Fibroblast of pulmonary artery (primary cell): ENCODE measurements at regions not wholly inside any gene's neighbourhood (a gene's known extent, or its start where the extent isn't known, plus 50 kb on each side); places are given as distances from the start of the nearest gene placed in this dataset.
"Not testable (repeated sequence)": the region's sequence is repeated elsewhere in the genome, so short reads cannot be mapped to it uniquely, and the experiment has no call there.

Experiments
- DNase-seq: peaks from one replicate; pipeline ENCODE4 v3.0.0-alpha.2; 2010; ENCODE audit warnings: low read depth
- H3K4me3 ChIP-seq: replicated peaks from 2 replicates; pipeline ENCODE4 v1.5.1; 2011; ENCODE audit warnings: low read depth, mild to moderate bottlenecking, control low read depth, low read length, moderate library complexity
- CTCF ChIP-seq: IDR thresholded peaks from 2 replicates; pipeline ENCODE4 v1.5.1; 2011; ENCODE audit warnings: mild to moderate bottlenecking, control low read depth, low read length, inconsistent platforms; ENCODE audit errors: missing control alignments

DNA sequence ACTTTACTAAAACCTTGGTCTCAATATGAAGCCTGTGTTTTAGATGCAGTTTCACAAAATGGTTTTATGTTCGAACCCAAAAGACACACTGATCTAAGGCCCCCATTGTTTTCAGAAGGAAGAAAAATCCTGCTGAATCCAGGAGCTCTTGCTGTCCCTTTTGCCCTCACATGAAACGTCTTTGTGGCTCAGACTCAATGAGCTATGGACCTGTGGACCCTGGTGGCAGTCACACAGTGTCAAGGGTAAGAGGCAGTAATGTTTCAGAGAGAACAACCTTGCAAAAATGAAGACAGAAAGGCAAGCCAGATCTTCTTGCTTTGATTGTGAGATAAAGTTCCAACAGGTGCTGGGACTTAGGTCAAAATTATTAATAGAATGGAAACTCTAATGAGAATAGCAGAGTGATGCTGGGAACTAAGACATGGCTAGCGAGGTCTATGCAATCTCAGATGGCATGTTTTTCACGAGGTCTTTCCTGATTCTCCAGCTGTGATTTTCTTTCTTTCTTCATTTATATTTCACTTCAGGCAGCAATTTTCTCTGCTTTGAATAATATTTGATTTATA, 164.9 kb upstream of the SLC38A2 start:
- no peak overlapping the region for H3K4me3 ChIP-seq
- TF ChIP-seq CTCF, result no peak
- no peak for DNase-seq

- not testable (repeated sequence) for H3K4me3 ChIP-seq
- DNase-seq, result peak; percentile 68
Measured at GRCh38 chr12:46536316-46536715, 163.7 kb upstream of the SLC38A2 start.

DNA sequence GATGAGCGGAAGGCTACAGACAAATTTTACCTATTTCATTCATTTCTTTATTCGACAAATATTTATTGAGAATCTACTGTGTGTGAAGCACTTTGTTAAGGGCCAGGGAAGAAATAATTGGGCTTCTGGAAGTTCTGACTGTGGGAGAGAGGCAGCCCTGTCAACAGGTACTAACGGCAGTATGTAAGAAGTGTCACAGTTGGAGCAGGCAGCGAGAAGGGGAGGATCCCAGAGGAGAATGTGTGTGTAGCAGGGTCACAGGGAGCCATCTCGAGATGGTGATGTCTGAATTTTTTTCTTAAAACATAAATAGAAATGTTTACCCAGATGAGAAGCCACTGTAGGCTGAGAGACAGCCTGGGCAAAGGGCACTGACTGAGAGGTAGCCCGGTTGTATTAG, 163.3 kb upstream of the SLC38A2 start:
- TF ChIP-seq CTCF, result no peak
- H3K4me3 ChIP-seq, result no peak overlapping the region
- DNase-seq, result no peak

GRCh38 chr12:46535376-46535775, 162.8 kb upstream of the SLC38A2 start:
- no peak for TF ChIP-seq CTCF
- no peak for DNase-seq
- H3K4me3 ChIP-seq, result no peak overlapping the region

- peak; percentile 66 for DNase-seq
- TF ChIP-seq CTCF, result no peak
- H3K4me3 ChIP-seq, result no peak overlapping the region
Measured at GRCh38 chr12:46534327-46534840, 161.8 kb upstream of the SLC38A2 start.

DNA sequence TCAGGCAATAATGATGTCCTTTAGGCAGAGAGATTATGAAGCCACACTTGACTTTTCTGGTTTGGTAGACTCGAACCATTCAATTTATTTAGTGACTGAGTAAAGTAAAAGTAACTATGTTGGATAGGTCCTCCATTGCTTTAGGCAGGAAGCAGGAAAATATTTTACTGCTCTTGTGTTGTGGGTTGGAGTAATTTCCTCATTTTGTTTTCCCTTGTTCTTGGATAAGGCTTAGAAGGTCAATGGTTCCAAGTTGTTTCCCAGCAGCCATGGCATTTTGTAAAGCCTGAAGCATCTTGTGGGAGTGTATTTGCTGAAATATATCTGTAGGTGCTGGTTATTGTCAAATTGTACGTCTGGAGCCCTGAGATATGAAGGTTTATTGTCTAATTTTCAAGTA, 161.2 kb upstream of the SLC38A2 start:
- DNase-seq, result peak; percentile 82
- TF ChIP-seq CTCF, result no peak
- no peak overlapping the region for H3K4me3 ChIP-seq

GRCh38 chr12:46531804-46532203, 159.2 kb upstream of the SLC38A2 start:
- TF ChIP-seq CTCF, result no peak
- no peak for DNase-seq
- H3K4me3 ChIP-seq, result no peak overlapping the region
